LNCAP (cell line): ENCODE measurements at regions not wholly inside any gene's neighbourhood (a gene's known extent, or its start where the extent isn't known, plus 50 kb on each side); places are given as distances from the start of the nearest gene placed in this dataset.
A peak's percentile ranks its signal among the peaks of the same experiment; 100 is the strongest.

Experiments used
- CTCF ChIP-seq: fragments of 450-650 bp; IDR thresholded peaks from 2 replicates; pipeline ENCODE4 v1.5.1; 2017; ENCODE audit warnings: mild to moderate bottlenecking

- TF ChIP-seq CTCF = no peak
These were observed 305.8 kb upstream of the TPM1 start for GRCh38 chr15:62736756-62737155.

- no peak for TF ChIP-seq CTCF
These were observed 305.0 kb upstream of the TPM1 start for GRCh38 chr15:62737551-62737950.

GRCh38 chr15:62739082-62739481 lies 303.5 kb upstream of the TPM1 start:
- TF ChIP-seq CTCF = no peak

GRCh38 chr15:62739507-62739906 lies 303.0 kb upstream of the TPM1 start:
- TF ChIP-seq CTCF = no peak

- no peak for TF ChIP-seq CTCF
These were observed 302.2 kb upstream of the TPM1 start for GRCh38 chr15:62740141-62741004.

GRCh38 chr15:62741106-62741505 lies 301.4 kb upstream of the TPM1 start:
- TF ChIP-seq CTCF = no peak

GRCh38 chr15:62742409-62743171 lies 300.0 kb upstream of the TPM1 start:
- TF ChIP-seq CTCF = peak; percentile 86
